AG04450 (cell line): ENCODE measurements at regions not wholly inside any gene's neighbourhood (a gene's known extent, or its start where the extent isn't known, plus 50 kb on each side); places are given as distances from the start of the nearest gene placed in this dataset.

Experiments used
- CTCF ChIA-PET: fragments of 300-600, 350-600 bp; formaldehyde crosslinking; extraction: SDS; loops from one replicate; lab custom pipeline; 2022; ENCODE audit warnings: antibody characterized with exemption, inconsistent platforms; lab: Charles Lee
- POLR2A ChIA-PET: fragments of 350-600 bp; formaldehyde crosslinking; extraction: SDS; loops from one replicate; lab custom pipeline; 2021; ENCODE audit warnings: antibody characterized with exemption, inconsistent platforms; lab: Yijun Ruan, JAX
- DNase-seq: peaks from one replicate; pipeline ENCODE4 v3.0.0-alpha.2; 2011; ENCODE audit warnings: low read depth, low spot score
- H3K27ac ChIP-seq: one replicate; pipeline ENCODE4 v1.5.1; 2012; ENCODE audit warnings: low read depth, low read length, control low read depth
- H3K27me3 ChIP-seq: one replicate; pipeline ENCODE4 v1.6.0; 2012; ENCODE audit warnings: low read length; ENCODE audit not compliant: control insufficient read depth, insufficient read depth
- H3K4me3 ChIP-seq: 2 replicates; pipeline ENCODE4 v1.5.1; 2011; ENCODE audit warnings: mild to moderate bottlenecking, low read depth, low read length, control low read depth
- H3K9me3 ChIP-seq: 2 replicates; pipeline ENCODE4 v1.5.1; 2012; ENCODE audit warnings: low read length; ENCODE audit not compliant: control insufficient read depth, insufficient read depth
- TF ChIP-seq, protein P1 (sequence below): IDR thresholded peaks from 2 replicates; pipeline ENCODE4 v1.5.1; 2011; ENCODE audit warnings: low read depth, low read length, control low read depth, inconsistent platforms

DNA sequence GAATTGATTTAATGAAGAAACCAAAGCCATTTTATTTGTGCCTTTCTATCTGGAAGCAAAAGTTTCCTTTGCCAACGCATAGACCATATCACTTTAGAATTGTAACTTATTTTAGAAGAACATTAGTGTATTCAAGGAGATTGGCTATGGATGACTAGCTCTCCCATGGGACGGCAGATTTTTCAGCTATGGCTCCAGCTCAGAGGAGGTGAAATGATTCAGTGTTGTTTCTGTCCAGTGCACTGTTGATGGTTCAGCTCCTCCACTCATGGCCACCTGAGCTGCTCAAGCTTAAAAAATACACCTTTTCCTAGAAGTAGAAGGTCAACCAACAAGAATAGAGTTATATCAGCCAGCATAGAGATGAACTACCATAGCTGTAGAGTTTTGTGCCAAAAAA, 1597.5 kb upstream of the PIK3C3 start:
- no peak for DNase-seq
- Histone ChIP-seq H3K27ac (no peak overlapping the region), H3K9me3 (no peaks in the 10 kb centered on the region), H3K4me3 (no peak overlapping the region), H3K27me3 (no peaks in the 10 kb centered on the region)
- POLR2A ChIA-PET, result no interaction called here
- TF ChIP-seq, protein P1, sequence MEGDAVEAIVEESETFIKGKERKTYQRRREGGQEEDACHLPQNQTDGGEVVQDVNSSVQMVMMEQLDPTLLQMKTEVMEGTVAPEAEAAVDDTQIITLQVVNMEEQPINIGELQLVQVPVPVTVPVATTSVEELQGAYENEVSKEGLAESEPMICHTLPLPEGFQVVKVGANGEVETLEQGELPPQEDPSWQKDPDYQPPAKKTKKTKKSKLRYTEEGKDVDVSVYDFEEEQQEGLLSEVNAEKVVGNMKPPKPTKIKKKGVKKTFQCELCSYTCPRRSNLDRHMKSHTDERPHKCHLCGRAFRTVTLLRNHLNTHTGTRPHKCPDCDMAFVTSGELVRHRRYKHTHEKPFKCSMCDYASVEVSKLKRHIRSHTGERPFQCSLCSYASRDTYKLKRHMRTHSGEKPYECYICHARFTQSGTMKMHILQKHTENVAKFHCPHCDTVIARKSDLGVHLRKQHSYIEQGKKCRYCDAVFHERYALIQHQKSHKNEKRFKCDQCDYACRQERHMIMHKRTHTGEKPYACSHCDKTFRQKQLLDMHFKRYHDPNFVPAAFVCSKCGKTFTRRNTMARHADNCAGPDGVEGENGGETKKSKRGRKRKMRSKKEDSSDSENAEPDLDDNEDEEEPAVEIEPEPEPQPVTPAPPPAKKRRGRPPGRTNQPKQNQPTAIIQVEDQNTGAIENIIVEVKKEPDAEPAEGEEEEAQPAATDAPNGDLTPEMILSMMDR, result no peak
- CTCF ChIA-PET, result no interaction called here

DNA sequence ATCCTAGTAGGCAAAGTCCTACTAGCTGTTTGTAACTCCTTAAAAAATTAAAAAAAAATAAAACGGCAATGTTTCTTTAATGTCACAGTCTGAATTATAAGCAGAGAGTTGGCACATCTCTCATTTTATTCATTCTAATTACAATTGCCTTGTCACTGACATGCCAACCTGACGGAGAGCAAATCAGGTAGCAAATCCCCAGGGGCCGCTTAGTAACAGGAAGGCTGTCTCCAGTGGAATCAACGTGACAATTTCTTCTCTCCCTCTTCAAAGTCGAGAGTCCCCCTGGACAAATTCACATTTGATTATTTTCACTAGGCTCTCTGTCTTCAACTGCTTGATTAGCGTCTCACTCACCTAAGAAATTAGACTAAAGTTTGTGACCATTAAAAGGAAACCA, 1598.9 kb upstream of the PIK3C3 start:
- ChIA-PET CTCF (no interaction called here), POLR2A (no interaction called here)
- Histone ChIP-seq H3K4me3 (no peak overlapping the region), H3K27ac (no peak overlapping the region), H3K27me3 (no peaks in the 10 kb centered on the region), H3K9me3 (no peaks in the 10 kb centered on the region)
- DNase-seq, result no peak
- TF ChIP-seq, protein P1, result no peak

DNA sequence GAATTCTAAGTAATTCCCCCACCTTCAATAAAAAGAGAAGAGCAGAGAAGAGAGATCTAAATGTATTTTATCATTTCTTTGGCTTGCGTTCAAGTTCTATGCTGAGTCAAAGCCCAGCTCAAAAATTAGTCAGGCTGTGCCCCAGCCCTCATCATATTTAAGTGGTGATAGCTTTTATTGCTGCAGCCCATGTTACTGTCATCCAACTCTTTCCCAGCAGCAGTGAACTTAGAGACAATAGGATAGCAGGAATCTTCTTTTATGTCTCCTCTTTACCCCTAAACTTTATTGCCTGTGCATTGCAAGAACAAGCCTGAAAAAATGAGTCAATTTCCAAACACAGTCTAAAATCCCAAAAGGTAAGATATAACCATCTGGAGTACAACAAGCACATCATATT, 1599.3 kb upstream of the PIK3C3 start:
- peak; percentile 4 for DNase-seq
- TF ChIP-seq, protein P1, result no peak
- Histone ChIP-seq H3K27me3 (no peaks in the 10 kb centered on the region), H3K27ac (no peak overlapping the region), H3K9me3 (no peaks in the 10 kb centered on the region), H3K4me3 (no peak overlapping the region)
- ChIA-PET CTCF (no interaction called here), POLR2A (no interaction called here)

DNA sequence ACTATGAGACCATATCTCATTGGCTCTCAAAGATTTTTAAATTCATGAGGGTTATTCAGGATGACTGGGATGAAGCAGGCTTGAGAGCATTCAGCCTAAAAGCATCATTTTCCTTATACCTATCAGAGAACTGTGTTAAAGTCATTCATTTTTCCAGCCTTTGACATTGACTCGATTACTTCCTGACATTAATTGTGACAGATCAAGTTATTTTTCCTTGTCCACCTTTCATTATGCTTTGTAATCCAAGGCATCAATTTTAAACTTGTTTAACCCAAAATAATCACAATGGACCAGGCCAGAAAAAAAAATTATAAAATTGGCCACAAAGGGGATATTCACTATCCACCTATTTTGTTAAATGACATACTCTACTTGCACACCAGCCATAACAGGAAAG, 1606.8 kb upstream of the PIK3C3 start:
- Histone ChIP-seq H3K4me3 (no peak overlapping the region), H3K9me3 (no peaks in the 10 kb centered on the region), H3K27me3 (no peaks in the 10 kb centered on the region), H3K27ac (no peak overlapping the region)
- no peak for DNase-seq
- ChIA-PET CTCF (no interaction called here), POLR2A (no interaction called here)
- TF ChIP-seq, protein P1, result no peak

DNA sequence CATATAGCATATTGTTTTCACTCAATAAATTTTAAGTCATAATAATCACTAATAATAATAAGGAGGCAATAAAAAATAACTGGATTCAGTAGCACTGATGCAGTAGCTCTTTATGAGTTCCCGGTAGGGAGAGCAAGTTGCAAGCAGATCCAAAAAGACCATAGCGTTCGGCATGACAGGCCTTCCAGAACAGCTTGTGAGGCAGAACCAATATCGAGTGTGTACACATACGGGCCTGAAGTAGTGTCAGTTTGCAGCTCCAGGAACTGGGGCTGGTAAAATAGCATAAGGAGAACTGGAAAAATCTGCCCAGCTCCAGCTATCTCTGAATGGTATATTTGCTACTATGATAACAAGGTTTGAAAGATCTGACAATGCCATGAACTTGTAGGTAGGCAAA, 1607.8 kb upstream of the PIK3C3 start:
- Histone ChIP-seq H3K4me3 (no peak overlapping the region), H3K27me3 (no peaks in the 10 kb centered on the region), H3K9me3 (no peaks in the 10 kb centered on the region), H3K27ac (no peak overlapping the region)
- ChIA-PET CTCF (no interaction called here), POLR2A (no interaction called here)
- TF ChIP-seq, protein P1, result no peak
- no peak for DNase-seq
